ENCODE measurements at regions not wholly inside any gene's neighbourhood (a gene's known extent, or its start where the extent isn't known, plus 50 kb on each side); places are given as distances from the start of the nearest gene placed in this dataset.
"Not testable (repeated sequence)": the region's sequence is repeated elsewhere in the genome, so short reads cannot be mapped to it uniquely, and the experiment has no call there.

DNA sequence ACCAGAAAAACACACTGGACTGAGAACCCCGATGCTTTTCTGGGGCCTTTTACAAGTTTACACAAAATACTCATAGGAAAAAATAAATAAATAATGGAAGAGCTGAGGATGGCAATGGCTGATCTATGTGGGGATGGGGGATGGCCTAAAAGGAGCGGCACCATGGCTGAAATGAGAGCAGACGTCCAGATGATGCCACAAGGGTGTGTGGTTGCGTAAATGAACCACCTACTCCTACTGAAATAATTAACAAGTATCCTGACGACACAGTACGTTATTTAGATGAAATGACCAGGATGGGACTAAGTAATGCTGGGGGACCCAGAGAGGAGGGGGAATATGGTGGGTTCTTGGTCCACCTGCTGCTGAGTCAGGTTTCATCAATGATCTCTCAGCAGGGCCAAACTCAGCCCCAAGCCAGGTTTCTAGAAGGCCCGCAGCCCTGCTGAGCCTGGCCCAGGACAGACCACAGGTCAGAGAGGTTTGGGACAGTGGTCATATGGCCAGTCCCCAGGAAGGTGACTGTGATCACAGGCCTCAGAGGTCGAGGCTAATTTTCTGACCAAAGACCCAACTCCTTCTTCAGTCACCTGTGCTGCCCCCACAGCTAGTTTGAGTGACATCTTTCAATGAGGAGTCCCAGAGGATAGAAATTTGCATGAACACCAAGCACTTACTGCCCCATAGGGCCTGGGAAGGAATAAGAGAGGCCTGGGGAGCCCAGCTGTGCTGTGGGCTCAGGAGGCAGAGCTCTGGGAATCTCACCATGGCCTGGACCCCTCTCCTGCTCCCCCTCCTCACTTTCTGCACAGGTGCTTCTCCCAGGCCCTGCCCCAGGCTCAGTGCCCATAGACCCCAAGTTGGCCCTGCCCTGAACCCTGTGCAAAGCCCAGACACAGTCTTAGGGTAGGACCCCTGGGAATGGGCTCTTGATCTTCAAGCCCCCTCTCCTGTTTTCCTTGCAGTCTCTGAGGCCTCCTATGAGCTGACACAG is 76.3 kb upstream of the IGLL5 start:
- no peak for DNase-seq

DNA sequence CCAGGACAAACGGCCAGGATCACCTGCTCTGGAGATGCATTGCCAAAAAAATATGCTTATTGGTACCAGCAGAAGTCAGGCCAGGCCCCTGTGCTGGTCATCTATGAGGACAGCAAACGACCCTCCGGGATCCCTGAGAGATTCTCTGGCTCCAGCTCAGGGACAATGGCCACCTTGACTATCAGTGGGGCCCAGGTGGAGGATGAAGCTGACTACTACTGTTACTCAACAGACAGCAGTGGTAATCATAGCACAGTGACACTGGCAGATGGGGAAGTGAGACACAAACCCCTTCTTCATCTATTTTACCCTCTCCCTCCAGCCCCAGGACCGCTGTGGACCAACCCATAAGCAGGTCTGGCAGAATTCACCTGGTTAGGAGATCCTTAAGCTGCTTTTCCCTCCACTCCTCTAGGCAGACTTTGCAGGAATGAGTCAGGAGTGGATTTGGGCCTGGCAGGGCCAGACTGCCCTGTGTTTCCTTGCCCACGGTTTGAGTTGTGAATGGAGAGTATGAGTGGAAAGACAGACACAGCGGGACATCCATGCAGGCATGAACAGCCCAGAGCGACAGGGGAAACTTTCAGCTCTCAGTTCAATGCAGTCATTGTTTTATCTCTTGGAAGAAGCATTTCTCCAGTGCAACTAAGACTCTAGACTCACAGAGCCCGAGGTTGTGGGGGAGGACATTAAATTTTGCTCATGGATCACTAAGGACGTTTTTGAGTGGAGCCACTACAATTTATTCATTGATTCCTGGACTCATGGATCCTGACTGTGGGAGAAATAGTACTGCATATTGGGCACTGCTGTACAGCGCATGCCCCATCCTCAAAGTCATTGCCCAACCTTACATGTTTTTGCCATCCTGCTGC is 75.3 kb upstream of the IGLL5 start:
- DNase-seq = no peak

DNA sequence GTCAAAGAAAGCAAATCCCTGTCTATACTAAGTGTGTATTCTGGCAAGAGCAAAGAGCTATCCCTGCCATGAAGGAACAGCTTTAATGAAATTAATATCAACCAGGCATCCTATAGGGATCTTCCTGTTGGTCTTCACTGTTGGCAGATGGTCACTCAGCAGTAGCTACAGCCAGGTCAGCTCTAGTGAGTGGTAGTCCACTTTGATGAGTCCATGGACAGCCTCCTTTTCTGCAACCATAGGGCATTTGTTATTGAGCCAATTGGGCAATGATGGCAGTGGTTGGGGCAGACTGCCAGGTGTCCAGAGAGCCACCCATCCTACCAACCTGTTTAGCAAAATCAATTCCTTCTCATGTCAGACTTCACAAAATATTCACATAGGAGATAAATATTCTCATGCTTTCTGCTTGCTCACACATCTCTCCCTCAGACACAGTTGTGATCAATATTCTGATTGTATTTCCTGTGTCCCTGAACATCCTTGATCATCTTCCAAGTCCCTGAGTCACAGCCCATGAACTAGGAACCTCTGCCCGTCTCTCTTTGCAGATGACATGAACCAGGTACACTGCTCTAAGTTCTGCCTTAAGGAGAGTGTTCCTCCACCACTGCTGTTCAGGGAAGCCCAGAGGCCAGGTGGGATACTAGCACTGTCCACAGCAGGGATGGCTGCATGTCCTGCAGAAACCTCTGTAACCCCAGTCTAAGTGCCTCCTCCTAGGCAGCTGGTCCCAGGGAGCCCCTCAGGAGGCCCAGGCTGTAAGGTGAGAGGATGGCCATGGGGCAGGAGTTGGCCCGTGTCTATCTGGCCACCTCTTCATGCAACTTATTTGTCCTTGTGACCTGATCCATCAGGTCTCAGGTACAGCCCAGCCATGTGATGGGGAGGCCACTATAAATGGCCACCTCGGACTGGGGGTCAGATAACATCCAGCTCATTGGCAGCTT is 74.2 kb upstream of the IGLL5 start:
- DNase-seq = no peak

- no peak for DNase-seq
Observed at GRCh38 chr22:22814666-22815396, 72.8 kb upstream of the IGLL5 start.

DNA sequence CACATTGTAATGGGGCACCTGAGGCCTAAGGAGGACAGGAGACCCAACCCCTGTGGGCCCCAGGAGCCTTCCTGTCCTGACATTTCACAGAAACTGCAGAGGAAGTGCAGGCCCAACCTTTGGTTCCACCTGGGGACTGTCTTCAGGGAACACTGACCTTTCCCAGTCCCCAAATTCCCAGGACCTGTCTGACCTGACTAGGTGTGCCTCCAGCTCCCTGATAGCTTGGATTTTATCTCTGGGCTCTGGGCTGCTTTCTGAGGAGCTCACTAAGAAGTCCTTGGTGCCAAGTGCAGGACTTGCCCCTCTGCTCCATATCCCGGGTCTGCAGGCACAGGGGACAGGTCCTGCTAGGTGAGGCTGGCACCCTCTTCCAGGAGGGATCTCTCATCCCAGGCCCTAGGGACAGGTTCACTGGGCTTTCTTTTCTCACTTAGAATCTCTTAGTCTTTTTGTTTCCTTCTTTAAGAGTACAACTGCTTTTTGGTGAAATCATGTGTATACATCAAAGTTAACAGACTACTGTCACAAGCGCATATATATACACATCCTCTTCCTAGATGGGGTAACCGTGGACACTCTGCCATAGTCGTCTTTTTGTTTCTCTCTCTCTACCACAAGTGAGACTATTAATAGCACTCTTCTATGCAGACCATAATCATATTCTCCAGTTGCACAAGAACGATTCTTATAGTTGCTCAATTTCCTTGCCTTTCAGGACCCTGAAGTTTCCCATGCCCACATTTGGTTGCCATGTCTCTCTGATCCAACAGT is 72.0 kb upstream of the IGLL5 start:
- DNase-seq = no peak

GRCh38 chr22:22816171-22816514 is 71.5 kb upstream of the IGLL5 start:
- no peak for DNase-seq

DNA sequence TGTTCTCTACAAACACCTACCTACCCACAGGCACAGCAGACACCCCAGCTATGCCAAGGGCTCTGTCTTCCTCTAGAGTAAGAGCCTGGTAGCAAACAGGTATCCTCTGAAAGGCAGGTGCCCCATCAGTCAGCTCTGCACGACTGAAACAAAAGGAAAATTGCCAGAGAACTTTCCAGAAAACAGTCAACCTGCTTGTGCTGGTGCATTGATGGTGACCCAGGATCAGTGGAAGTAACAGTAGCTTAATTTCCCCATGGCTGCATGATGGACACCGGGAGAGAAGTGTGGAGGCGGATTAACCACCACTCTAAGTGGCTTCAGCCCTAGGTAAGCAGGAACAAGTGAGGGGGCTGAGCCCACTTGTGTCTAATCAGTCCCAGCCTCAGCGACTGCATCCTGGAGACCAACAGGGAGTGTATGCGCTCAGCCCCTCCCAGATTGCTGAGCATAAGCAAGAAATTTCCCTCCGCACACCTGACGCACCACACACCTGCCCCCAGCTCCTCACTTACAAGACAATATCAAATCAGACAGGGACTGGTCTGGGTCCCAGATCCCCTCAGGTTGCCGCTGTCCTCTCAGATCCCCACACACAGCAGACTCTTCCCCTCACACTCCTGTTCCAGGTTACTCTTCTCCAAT is 70.7 kb upstream of the IGLL5 start:
- DNase-seq = no peak

DNA sequence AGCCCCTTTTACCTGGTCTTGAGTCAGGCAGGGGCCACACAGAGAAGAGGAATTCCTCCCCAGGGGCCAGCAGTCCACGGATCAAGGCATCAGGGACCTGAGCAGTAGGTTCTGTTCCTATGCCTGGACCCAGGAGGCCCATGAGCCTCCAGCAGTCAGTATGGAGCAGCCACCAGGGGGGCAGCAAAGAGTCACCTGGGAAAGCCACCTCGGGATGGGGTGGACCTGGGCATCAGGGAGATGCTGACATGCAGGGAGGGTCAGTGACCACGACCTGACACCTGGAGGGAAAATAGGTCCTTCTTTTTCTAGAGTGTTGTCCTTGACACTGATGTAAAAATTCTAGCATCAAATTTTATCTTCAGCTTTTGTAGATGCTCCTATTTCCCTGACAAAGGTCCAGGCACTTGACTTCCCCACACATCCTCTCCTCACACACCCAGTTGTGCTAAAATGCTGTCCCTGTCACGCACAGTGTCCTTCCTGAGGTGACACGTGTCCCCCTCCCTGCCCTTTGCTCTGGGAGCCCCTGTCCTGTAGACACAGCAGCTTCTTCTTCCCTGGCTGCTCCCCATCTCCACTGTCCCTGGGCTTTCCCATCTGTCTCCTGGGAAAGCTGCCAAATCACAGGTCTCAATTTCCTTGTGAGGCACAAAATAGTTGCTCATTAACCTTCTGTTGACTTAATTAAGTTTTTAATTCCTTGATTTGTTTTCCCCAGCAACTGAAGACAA is 70.0 kb upstream of the IGLL5 start:
- no peak for DNase-seq

DNA sequence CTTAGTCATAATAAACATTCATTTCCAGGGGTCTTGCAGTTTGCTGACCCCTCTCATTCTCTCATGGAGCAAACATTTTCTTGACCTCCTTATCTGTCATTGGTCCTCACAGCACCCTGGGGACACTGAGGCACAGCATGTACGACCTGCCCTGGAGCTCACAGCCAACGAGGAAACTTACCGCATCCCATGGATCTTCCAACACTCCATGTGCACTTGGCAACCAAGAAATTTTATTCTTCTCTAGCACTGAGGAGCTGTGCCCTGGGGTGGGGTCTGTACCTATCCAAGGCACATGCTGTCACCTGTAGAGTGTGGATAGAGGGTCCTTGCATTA is 69.4 kb upstream of the IGLL5 start:
- DNase-seq = no peak

- DNase-seq = no peak
Observed at GRCh38 chr22:22818861-22819855, 68.5 kb upstream of the IGLL5 start.

- no peak for DNase-seq
Observed at GRCh38 chr22:22820076-22820475, 67.5 kb upstream of the IGLL5 start.

DNA sequence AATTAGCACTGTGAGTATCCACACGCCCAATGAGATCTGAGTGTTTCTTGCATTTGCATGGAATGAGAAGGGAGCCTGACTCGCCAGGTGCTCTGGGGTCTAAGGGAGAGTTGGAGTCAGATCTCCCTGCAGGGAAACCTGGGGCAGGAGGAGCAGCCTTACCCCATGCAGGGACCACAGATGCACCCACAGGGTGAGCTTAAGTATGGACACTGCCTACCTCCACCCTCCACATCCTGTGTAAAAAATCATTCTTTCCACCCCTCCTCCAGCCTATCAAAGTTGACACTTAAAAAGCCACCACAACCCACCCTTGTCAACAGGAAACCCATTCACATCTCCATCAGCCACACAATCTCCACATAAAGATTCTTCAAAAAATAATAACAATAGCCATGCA is 67.0 kb upstream of the IGLL5 start:
- no peak for DNase-seq

DNA sequence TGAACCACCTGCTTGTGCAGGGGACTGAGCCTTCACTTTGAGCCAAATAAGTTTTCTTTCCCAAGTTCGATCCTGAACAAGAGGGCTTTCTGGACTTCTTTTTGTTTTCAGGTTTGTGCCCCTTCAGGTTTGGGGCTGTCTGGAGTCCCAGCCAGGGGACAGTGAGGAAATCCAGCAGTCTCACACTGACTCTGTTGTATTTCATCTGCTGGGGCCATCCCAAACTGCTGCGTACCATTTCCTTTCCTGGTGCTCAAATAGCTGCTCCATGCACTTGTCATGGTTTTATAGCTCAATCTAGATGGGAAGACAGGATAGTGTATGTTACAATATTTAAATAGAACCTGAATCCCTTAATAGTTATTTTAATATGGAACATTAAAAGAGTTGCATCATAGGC is 66.3 kb upstream of the IGLL5 start:
- no peak for DNase-seq

DNA sequence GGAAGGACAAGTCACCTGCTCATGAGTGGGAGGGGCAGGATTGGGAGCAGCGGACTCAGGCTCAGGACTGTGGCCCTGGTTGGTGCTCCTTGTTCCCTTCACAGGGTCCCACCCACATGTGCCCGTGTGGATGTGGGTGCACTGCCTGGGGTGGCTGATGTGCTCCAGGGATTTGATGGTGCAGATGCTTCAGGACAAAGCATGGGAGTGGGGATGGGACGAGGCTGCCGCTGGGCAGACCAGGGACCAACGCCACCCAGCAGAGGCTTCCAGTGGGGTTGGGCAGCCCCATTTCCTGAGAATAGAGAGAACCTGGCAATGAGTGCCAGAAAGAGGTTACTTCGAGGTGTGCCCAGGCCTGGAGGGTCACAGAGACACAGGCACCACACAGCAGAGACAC is 65.5 kb upstream of the IGLL5 start:
- no peak for DNase-seq

GRCh38 chr22:22822553-22822952 is 65.1 kb upstream of the IGLL5 start:
- DNase-seq = not testable (repeated sequence)

GRCh38 chr22:22823131-22823810 is 64.3 kb upstream of the IGLL5 start:
- no peak for DNase-seq

DNA sequence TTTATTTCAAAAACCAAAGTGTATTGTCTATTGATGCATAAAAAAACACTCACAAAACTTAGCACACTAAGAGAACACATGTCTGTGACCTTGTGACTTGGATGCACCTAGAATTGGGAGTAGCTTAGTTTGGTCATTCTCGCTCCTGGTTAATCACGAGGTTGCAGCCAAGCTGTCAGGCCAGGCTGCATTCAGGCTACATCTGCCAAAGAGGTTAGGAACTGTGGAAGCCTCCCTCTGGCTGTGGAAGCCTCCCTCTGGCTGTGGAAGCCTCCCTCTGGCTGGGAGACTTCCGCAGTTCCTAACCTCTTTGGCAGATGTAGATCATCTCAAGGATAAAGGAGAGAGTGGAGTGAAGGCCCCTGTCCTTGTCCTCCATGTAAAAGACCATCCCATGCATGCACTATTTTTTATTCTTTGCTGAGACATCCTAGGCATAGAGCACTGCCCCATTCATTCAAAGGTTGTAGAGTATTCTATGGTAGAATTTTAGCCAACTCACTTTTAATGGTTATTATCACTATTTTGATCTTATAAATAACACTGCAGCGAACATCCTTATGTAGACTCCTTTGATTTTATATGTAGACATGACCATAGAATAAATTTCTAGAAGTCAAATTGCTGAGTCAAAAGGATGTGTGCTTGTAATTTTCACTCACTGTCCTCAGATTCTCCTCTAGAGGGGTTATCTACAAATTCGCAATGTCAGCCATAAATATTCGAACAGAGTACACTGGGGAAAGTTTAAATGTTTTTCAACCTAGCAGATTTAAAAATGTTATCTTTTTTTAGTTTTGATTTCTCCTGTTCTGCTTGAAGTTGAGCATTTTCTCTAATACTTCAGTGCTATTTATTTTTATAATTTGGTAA is 63.0 kb upstream of the IGLL5 start:
- DNase-seq = no peak

Data from DMS 273 treated with DMSO at 0.1 percent for 48 hours (cell line).